ENCODE measurements at regions not wholly inside any gene's neighbourhood (a gene's known extent, or its start where the extent isn't known, plus 50 kb on each side); places are given as distances from the start of the nearest gene placed in this dataset.

- no peak for DNase-seq (ENCODE audit: low read depth in 3 of 3)
Observed at GRCh38 chr12:90261283-90261682, 552.6 kb upstream of the ATP2B1 start.

- no peak for DNase-seq (ENCODE audit: low read depth in 3 of 3)
Observed at GRCh38 chr12:90260136-90260535, 551.5 kb upstream of the ATP2B1 start.

- DNase-seq (ENCODE audit: low read depth in 3 of 3) = no peak
Observed at GRCh38 chr12:90257927-90258624, 549.4 kb upstream of the ATP2B1 start.

GRCh38 chr12:90254796-90255195 lies 546.2 kb upstream of the ATP2B1 start:
- no peak for DNase-seq (ENCODE audit: low read depth in 3 of 3)

- peak in 1 of 3 experiments; percentile 21 for DNase-seq (ENCODE audit: low read depth in 3 of 3)
Observed at GRCh38 chr12:90253674-90254181, 545.1 kb upstream of the ATP2B1 start.

GRCh38 chr12:90253136-90253535 lies 544.5 kb upstream of the ATP2B1 start:
- no peak for DNase-seq (ENCODE audit: low read depth in 3 of 3)

GRCh38 chr12:90250766-90251165 lies 542.1 kb upstream of the ATP2B1 start:
- no peak for DNase-seq (ENCODE audit: low read depth in 3 of 3)

GRCh38 chr12:90250042-90250441 lies 541.4 kb upstream of the ATP2B1 start:
- DNase-seq (ENCODE audit: low read depth in 3 of 3) = no peak

GRCh38 chr12:90246688-90247087 lies 538.0 kb upstream of the ATP2B1 start:
- no peak for DNase-seq (ENCODE audit: low read depth in 3 of 3)

GRCh38 chr12:90245391-90245790 lies 536.8 kb upstream of the ATP2B1 start:
- DNase-seq (ENCODE audit: low read depth in 3 of 3) = no peak

- DNase-seq (ENCODE audit: low read depth in 3 of 3) = no peak
Observed at GRCh38 chr12:90244232-90244631, 535.6 kb upstream of the ATP2B1 start.

- no peak for DNase-seq (ENCODE audit: low read depth in 3 of 3)
Observed at GRCh38 chr12:90243211-90243610, 534.6 kb upstream of the ATP2B1 start.

GRCh38 chr12:90239732-90240260 lies 531.2 kb upstream of the ATP2B1 start:
- DNase-seq (ENCODE audit: low read depth in 3 of 3) = no peak

GRCh38 chr12:90238663-90239271 lies 530.1 kb upstream of the ATP2B1 start:
- no peak for DNase-seq (ENCODE audit: low read depth in 3 of 3)

GRCh38 chr12:90237841-90238240 lies 529.2 kb upstream of the ATP2B1 start:
- no peak for DNase-seq (ENCODE audit: low read depth in 3 of 3)

GRCh38 chr12:90235642-90236041 lies 527.0 kb upstream of the ATP2B1 start:
- no peak for DNase-seq (ENCODE audit: low read depth in 3 of 3)

- DNase-seq (ENCODE audit: low read depth in 3 of 3) = no peak
Observed at GRCh38 chr12:90234472-90234871, 525.8 kb upstream of the ATP2B1 start.

- DNase-seq (ENCODE audit: low read depth in 3 of 3) = no peak
Observed at GRCh38 chr12:90233168-90234100, 524.8 kb upstream of the ATP2B1 start.

GRCh38 chr12:90229407-90230170 lies 521.0 kb upstream of the ATP2B1 start:
- no peak for DNase-seq (ENCODE audit: low read depth in 3 of 3)

- no peak for DNase-seq (ENCODE audit: low read depth in 3 of 3)
Observed at GRCh38 chr12:90226211-90226610, 517.6 kb upstream of the ATP2B1 start.

- no peak for DNase-seq (ENCODE audit: low read depth in 3 of 3)
Observed at GRCh38 chr12:90216815-90217214, 508.2 kb upstream of the ATP2B1 start.
